Activated CD4-positive, alpha-beta T cell treated with anti-CD3 and anti-CD28 coated beads for 4 hours (primary cell): ENCODE measurements at regions not wholly inside any gene's neighbourhood (a gene's known extent, or its start where the extent isn't known, plus 50 kb on each side); places are given as distances from the start of the nearest gene placed in this dataset.
A peak's percentile ranks its signal among the peaks of the same experiment; 100 is the strongest.
"Not testable (repeated sequence)": the region's sequence is repeated elsewhere in the genome, so short reads cannot be mapped to it uniquely, and the experiment has no call there.

ENCODE experiments used
- DNase-seq, 2 donors: peaks; one replicate each; pipeline ENCODE4 v3.0.0-alpha.2; 2020

- DNase-seq: not testable (repeated sequence)
These were observed 185.9 kb upstream of the ZNF644 start for GRCh38 chr1:91207691-91208090.

- not testable (repeated sequence) for DNase-seq
These were observed 182.3 kb upstream of the ZNF644 start for GRCh38 chr1:91204150-91204549.

DNA sequence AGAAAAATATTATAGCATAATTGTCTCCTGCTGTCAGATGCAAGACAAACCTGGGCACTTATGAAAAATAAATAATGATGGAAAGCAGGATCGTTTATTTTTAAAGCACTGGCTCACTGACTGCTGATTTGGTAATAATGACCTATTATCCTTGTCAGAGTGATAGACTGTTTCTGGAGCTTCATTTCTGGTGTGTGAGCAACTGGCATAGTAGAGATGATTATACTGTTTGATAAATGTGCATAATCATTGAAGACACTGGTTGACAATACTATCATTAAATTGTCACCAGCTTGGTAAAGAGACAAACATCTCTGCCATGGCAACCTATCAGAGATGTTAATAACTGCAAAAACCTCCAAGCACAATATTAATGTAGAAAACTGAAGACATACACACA lies 179.9 kb upstream of the ZNF644 start:
- no peak for DNase-seq

GRCh38 chr1:91201176-91201575 lies 179.3 kb upstream of the ZNF644 start:
- DNase-seq: no peak

DNA sequence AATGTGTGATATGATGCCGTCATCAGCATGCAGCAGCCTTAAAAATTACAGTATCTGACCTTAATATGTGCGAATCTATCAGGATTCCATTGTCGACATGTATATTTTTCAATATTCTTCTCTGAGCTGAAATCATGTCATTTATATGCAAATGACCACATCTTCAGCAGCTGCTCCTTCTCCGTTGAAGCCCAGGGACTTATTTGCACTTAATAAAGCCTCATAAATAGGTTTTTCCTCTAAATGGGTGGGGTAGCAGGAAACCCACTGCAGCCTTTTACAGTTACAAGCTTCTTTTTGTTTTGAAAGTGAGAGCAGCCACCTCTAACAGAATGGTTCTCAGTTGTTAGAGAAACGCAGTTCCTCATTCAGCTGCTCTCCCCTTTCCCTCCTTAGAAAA lies 178.8 kb upstream of the ZNF644 start:
- no peak for DNase-seq

GRCh38 chr1:91199988-91200387 lies 178.2 kb upstream of the ZNF644 start:
- no peak for DNase-seq

GRCh38 chr1:91190996-91191395 lies 169.2 kb upstream of the ZNF644 start:
- DNase-seq: no peak

GRCh38 chr1:91189096-91189495 lies 167.3 kb upstream of the ZNF644 start:
- DNase-seq: no peak

- DNase-seq: not testable (repeated sequence)
These were observed 161.0 kb upstream of the ZNF644 start for GRCh38 chr1:91182807-91183206.

GRCh38 chr1:91176250-91176649 lies 154.4 kb upstream of the ZNF644 start:
- no peak for DNase-seq

GRCh38 chr1:91174734-91175133 lies 152.9 kb upstream of the ZNF644 start:
- DNase-seq: no peak

DNA sequence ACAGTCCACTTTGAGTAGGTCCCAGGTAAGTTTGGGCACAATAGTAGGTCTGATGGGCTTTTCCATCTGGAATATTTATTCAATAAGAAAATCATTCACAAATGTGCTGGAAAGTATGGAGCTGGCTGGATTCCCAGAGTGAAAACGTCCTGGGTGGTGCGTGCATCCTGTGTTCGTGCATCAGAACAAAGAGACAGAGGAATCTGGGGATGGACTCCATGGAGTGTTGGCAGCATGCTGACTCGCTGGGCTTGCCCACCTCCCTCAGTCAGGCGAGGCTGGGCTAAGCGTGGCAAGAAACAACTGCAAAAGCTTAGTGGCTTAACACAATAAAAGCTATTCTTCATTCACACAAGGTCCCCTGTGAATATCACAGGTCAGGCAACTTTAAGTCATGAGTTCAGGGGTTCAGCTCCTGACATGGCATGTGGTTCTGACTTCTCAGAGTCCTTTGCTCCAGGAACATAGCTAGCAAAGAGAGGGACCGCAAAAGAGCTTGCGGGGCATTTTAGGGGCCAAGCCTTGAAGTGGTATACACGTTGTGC lies 151.6 kb upstream of the ZNF644 start:
- DNase-seq: no peak

- no peak for DNase-seq
These were observed 150.7 kb upstream of the ZNF644 start for GRCh38 chr1:91172541-91172940.

GRCh38 chr1:91171898-91172297 lies 150.1 kb upstream of the ZNF644 start:
- no peak for DNase-seq

- no peak for DNase-seq
These were observed 148.7 kb upstream of the ZNF644 start for GRCh38 chr1:91170571-91170970.

- DNase-seq: peak; percentile 19 to 20
These were observed 144.4 kb upstream of the ZNF644 start for GRCh38 chr1:91166106-91166712.

- DNase-seq: peak; percentile 50 to 66
These were observed 143.3 kb upstream of the ZNF644 start for GRCh38 chr1:91165033-91165654.

DNA sequence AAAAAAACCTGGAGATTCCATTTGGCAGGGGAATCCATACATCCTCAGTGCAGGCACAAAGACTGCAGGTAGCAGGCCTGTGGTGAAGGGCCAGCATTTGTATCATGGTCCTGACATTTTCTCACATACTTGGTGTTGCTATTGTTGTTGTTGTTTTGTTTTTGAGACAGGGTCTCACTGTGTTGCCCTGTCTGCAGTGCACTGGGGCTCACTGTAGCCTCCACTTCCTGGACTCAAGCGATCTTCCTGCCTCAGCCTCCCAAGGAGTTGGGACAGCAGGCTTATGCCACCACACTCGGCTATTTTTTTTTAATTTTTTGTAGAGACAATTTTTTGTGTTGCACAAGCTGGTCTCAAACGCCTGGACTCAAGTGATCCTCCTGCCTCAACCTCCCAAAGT lies 140.8 kb upstream of the ZNF644 start:
- no peak for DNase-seq

DNA sequence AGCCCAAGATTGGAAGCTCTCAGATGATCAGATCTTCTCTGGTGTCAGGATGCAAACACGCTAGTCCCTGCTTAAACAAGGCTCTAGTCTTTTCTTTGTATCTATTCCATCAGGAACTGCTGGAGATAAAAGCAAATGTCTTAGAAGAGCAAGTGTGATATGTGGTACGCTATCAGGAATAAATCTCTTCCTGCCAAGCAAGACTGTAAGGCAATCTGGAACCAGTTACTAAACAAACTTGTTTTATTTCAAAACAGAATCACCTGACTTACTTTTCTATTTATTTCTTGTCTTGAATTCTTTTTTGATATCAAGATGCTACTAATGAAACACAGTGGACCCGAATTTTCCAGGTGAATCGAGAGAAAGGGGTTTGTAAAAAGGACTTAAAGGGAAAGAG lies 139.9 kb upstream of the ZNF644 start:
- DNase-seq: no peak

- DNase-seq: no peak
These were observed 139.3 kb upstream of the ZNF644 start for GRCh38 chr1:91161166-91161565.

GRCh38 chr1:91160363-91161075 lies 138.7 kb upstream of the ZNF644 start:
- no peak for DNase-seq

- DNase-seq: no peak
These were observed 131.5 kb upstream of the ZNF644 start for GRCh38 chr1:91153341-91153740.

DNA sequence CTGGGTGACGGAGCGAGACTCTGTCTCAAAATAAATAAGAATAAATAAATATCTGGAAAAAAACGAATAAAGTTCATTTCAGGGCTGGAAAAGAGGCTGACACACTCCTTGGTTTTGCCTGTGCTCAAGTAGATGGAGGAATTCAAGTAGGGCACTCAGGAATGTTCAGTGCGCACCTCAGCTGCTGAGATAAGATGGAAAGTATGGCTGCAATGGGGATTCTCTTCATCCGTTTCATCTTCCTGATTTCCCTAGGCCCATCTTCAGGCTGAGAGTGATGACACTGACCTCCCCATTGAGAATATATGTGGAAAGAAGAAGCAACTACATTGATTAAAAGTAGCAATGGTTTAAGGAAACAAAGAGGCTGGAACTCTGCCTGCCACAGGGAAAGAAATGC lies 130.5 kb upstream of the ZNF644 start:
- no peak for DNase-seq

GRCh38 chr1:91151702-91152101 lies 129.9 kb upstream of the ZNF644 start:
- DNase-seq: no peak
